ENCODE measurements at regions not wholly inside any gene's neighbourhood (a gene's known extent, or its start where the extent isn't known, plus 50 kb on each side); places are given as distances from the start of the nearest gene placed in this dataset.

DNA sequence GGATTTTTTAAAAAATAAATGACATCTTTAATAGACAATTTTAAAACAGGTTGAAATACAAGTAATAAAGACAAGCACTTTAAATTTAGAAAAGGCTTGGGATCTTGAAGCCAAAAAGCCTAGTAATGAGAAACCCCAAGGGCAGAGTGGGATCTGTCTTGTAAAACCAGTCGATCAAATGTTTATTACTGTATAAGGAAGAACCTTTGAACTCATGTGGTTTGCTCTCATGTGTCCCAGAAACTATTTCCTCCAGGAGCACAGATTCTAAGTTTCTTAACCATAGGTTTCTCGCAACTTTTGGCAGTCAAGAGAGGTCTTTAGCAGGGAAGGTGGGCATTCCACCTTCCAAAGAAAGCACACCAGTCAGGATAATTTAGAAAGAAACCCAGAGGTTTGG is 541.7 kb upstream of the BTBD3 start:
- whole genome bisulfite sequencing, 2 donors, result 31 to 40% methylated on average over 2 of the region's 2 CpGs
- no peak overlapping the region for H3K4me3 ChIP-seq (ENCODE audit: low read depth, poor library complexity, severe bottlenecking)
- intact Hi-C loops (cut with DNase I; ENCODE audit: low total_unique reads), result no loop called here
- DNase-seq (ENCODE audit: low spot score in 2 of 2), result no peak
- TF ChIP-seq, protein P1, sequence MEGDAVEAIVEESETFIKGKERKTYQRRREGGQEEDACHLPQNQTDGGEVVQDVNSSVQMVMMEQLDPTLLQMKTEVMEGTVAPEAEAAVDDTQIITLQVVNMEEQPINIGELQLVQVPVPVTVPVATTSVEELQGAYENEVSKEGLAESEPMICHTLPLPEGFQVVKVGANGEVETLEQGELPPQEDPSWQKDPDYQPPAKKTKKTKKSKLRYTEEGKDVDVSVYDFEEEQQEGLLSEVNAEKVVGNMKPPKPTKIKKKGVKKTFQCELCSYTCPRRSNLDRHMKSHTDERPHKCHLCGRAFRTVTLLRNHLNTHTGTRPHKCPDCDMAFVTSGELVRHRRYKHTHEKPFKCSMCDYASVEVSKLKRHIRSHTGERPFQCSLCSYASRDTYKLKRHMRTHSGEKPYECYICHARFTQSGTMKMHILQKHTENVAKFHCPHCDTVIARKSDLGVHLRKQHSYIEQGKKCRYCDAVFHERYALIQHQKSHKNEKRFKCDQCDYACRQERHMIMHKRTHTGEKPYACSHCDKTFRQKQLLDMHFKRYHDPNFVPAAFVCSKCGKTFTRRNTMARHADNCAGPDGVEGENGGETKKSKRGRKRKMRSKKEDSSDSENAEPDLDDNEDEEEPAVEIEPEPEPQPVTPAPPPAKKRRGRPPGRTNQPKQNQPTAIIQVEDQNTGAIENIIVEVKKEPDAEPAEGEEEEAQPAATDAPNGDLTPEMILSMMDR (IDR thresholded peaks at IDR 0.05), result no peak
- no peak for TF ChIP-seq POLR2A (IDR thresholded peaks at IDR 0.05)

DNA sequence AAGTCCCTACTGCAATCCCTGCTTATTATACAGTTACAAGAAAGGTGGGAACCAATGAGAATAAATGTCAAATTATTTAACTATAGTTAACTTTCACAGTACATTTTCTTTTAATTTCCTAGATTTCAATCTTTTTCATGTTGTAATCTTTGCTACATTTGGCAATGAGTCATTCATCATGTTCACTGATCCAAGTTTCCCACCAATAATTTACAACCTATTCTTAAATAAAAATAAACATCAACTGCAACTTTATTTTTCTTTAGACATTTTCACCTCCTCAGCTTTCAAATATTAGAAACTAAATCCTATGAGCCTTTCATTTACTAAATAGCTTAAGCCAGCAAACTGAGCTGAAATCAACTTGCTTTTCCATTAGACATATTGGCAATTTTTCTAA is 541.3 kb upstream of the BTBD3 start:
- no peak for TF ChIP-seq POLR2A (IDR thresholded peaks at IDR 0.05)
- H3K4me3 ChIP-seq (ENCODE audit: low read depth, poor library complexity, severe bottlenecking), result no peak overlapping the region
- intact Hi-C loops (cut with DNase I; ENCODE audit: low total_unique reads), result no loop called here
- no peak for DNase-seq (ENCODE audit: low spot score in 2 of 2)

DNA sequence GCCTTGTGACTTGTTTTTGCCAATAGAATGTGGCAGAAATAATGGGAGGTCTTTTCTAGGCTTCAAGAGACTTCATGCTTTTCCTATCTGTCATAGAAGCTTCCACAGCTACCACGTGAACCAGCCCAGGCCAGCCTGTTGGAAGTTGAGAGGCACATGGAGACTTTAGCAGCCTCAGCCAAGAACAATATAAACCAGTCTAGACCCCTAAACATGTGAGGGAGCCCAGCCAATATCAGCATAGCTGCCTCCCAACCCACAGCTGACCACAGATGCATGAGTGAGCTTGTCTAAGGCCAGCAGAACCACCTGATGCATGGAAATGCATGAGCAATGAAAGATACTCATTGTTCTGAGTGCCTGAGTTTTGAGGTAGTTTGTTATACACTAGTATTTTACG is 540.7 kb upstream of the BTBD3 start:
- H3K4me3 ChIP-seq (ENCODE audit: low read depth, poor library complexity, severe bottlenecking), result no peak overlapping the region
- no peak for DNase-seq (ENCODE audit: low spot score in 2 of 2)
- TF ChIP-seq, protein P1 (IDR thresholded peaks at IDR 0.05), result no peak
- no peak for TF ChIP-seq POLR2A (IDR thresholded peaks at IDR 0.05)
- intact Hi-C loops (cut with DNase I; ENCODE audit: low total_unique reads), result no loop called here
- WGBS, 2 donors, result 76 to 87% methylated on average over 2 of the region's 2 CpGs

DNA sequence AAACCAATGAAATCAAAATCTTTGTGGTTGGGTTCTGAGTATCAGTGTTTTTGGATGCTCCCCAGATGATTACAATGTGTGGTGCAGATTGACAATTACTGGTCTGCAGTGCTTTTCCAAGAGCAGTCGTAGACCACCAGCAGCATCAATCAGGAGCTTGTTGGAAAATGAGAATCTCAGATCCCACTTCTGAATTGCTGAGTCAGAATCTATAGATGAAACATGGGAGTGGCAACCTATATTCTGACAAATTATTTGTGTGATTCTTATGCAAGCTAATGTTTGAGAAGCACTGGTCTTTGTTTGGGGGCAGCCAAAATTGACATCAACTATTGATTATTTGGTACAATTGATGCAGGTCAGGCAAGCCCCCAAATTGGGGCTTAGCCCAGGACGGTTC is 539.9 kb upstream of the BTBD3 start:
- H3K4me3 ChIP-seq (ENCODE audit: low read depth, poor library complexity, severe bottlenecking), result no peak overlapping the region
- DNase-seq (ENCODE audit: low spot score in 2 of 2), result no peak
- TF ChIP-seq, protein P1 (IDR thresholded peaks at IDR 0.05), result no peak
- TF ChIP-seq POLR2A (IDR thresholded peaks at IDR 0.05), result no peak
- 85 to 87% methylated on average over 2 of the region's 2 CpGs for WGBS, 2 donors
- intact Hi-C loops (cut with DNase I; ENCODE audit: low total_unique reads), result no loop called here

DNA sequence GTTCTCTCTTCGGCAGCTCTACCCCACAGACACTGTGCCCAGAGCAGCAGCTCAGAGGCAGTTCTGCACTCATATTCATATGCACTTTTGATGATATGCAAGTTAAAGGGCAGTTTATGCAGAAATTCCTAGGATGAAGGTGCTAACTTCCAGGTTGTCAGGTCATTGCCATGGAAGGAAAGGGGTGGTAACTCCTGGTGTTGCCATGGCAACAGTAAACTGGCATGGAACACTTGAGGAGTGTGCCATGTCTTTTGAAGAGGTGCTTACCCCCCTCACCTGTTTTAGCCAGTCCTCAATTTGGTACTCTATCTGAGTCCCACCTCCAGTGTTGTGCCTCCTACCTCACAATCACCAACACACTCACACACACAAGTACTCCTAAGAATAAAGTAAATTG is 539.4 kb upstream of the BTBD3 start:
- TF ChIP-seq, protein P1 (IDR thresholded peaks at IDR 0.05), result no peak
- no peak for TF ChIP-seq POLR2A (IDR thresholded peaks at IDR 0.05)
- WGBS, 2 donors, result 90 to 95% methylated on average over 1 of the region's 1 CpG
- intact Hi-C loops (cut with DNase I; ENCODE audit: low total_unique reads), result no loop called here
- no peak for DNase-seq (ENCODE audit: low spot score in 2 of 2)
- H3K4me3 ChIP-seq (ENCODE audit: low read depth, poor library complexity, severe bottlenecking), result no peak overlapping the region

DNA sequence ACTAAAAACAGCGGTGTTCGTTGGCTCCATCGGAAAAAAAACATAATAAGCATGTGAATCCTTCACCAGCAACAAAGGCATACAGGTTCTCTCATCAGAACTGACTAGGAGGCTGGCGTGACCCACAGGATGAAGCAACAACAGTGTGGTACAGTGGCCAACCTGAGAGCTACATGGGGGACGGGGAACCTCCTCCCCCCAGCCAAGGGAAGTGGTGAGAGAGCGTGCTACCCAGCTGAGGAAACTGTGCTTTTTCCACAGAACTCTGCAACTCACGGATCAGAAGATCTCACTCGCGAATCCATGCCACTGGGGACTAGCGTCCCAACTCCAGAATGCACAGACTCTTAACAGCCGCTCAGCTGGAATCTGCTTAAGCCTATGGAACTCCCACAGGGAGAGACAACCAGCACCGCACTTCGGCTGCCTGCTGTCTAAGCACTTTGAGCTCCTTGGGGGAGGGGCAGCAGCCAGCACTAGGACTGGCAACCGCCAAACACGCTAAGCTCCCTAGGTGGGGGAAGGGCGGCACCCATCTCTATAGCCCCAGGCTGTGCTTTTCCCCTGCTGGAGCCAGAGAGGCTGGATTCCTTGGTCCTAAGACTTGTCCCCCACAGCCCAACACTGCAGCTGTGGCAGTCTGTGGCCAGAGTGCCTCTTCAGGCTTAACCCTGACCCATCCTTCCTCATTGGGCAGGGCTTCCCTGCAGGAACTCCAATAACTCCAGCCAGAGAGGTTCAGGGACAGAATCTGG is 538.3 kb upstream of the BTBD3 start:
- no peak for TF ChIP-seq POLR2A (IDR thresholded peaks at IDR 0.05)
- TF ChIP-seq, protein P1 (IDR thresholded peaks at IDR 0.05), result no peak
- H3K4me3 ChIP-seq (ENCODE audit: low read depth, poor library complexity, severe bottlenecking), result no peak overlapping the region
- no peak for DNase-seq (ENCODE audit: low spot score in 2 of 2)
- intact Hi-C loops (cut with DNase I; ENCODE audit: low total_unique reads), result no loop called here
- WGBS, 2 donors, result 67 to 79% methylated on average over 16 of the region's 16 CpGs

Measured in lower leg skin (tissue), 4 donors.